Fibroblast of lung (primary cell): ENCODE measurements at regions not wholly inside any gene's neighbourhood (a gene's known extent, or its start where the extent isn't known, plus 50 kb on each side); places are given as distances from the start of the nearest gene placed in this dataset.
A peak's percentile ranks its signal among the peaks of the same experiment; 100 is the strongest.

Experiments
- DNase-seq, 2 donors: peaks; one replicate each; pipeline versions ENCODE4 v3.0.0 to v3.0.0-alpha.2; 2010; ENCODE audit warnings: low read depth in 2 of 2
- H2AFZ ChIP-seq: 2 replicates; pipeline ENCODE4 v1.5.1; 2012; ENCODE audit warnings: low read length, control low read depth, inconsistent platforms
- H3K27ac ChIP-seq: 2 replicates; pipeline ENCODE4 v1.5.1; 2011; ENCODE audit warnings: low read length, control low read depth; ENCODE audit not compliant: insufficient read depth
- H3K27me3 ChIP-seq: 2 replicates; pipeline ENCODE4 v1.5.1; 2011; ENCODE audit warnings: mild to moderate bottlenecking, low read length; ENCODE audit not compliant: control insufficient read depth, insufficient read depth
- H3K36me3 ChIP-seq: 2 replicates; pipeline ENCODE4 v1.5.1; 2011; ENCODE audit warnings: low read length; ENCODE audit not compliant: control insufficient read depth, insufficient read depth
- H3K4me1 ChIP-seq: 2 replicates; pipeline ENCODE4 v1.5.1; 2011; ENCODE audit warnings: low read length; ENCODE audit not compliant: control insufficient read depth, insufficient read depth; ENCODE audit errors: extremely low read depth
- H3K4me2 ChIP-seq: 2 replicates; pipeline ENCODE4 v1.5.1; 2011; ENCODE audit warnings: low read length, control low read depth; ENCODE audit not compliant: insufficient read depth; ENCODE audit errors: extremely low read depth
- H3K4me3 ChIP-seq, 4 experiments: fragments of 200-600 bp in 1 of 4; sonication (generic) in 1 of 4; replicated peaks in 1 of 4; 2 replicates each; pipeline ENCODE4 v1.5.1; 2011 to 2016; ENCODE audit warnings: low read length in 4 of 4, low read depth in 3 of 4, mild to moderate bottlenecking in 3 of 4, control low read depth in 2 of 4, inconsistent platforms in 1 of 4, mixed read lengths in 1 of 4; ENCODE audit not compliant: insufficient read depth in 1 of 4; ENCODE audit errors: control extremely low read depth in 1 of 4
- H3K79me2 ChIP-seq: 2 replicates; pipeline ENCODE4 v1.5.1; 2012; ENCODE audit warnings: mild to moderate bottlenecking, low read length, inconsistent platforms; ENCODE audit not compliant: control insufficient read depth, insufficient read depth
- H3K9ac ChIP-seq: 2 replicates; pipeline ENCODE4 v1.5.1; 2011; ENCODE audit warnings: mild to moderate bottlenecking, low read length, control low read depth; ENCODE audit not compliant: insufficient read depth
- H3K9me3 ChIP-seq: 2 replicates; pipeline ENCODE4 v1.5.1; 2012; ENCODE audit warnings: low read depth, low read length; ENCODE audit not compliant: control insufficient read depth, insufficient read depth
- H4K20me1 ChIP-seq: 2 replicates; pipeline ENCODE4 v1.5.1; 2011; ENCODE audit warnings: low read length; ENCODE audit not compliant: control insufficient read depth, insufficient read depth; ENCODE audit errors: extremely low read depth
- EZH2 ChIP-seq: IDR thresholded peaks from 2 replicates; pipeline ENCODE4 v1.5.1; 2012; ENCODE audit warnings: low read length, control low read depth, mild to moderate bottlenecking; ENCODE audit errors: missing control alignments
- TF ChIP-seq, protein P1 (sequence below), 2 donors: IDR thresholded peaks in 1 of 2; conservative IDR thresholded peaks in 1 of 2; 1 replicate in 1 of 2; 2 replicates in 1 of 2; pipeline ENCODE4 v1.5.1; 2011 to 2012; ENCODE audit warnings: low read length in 2 of 2, control low read depth in 1 of 2, inconsistent platforms in 1 of 2, low read depth in 1 of 2, mild to moderate bottlenecking in 1 of 2

DNA sequence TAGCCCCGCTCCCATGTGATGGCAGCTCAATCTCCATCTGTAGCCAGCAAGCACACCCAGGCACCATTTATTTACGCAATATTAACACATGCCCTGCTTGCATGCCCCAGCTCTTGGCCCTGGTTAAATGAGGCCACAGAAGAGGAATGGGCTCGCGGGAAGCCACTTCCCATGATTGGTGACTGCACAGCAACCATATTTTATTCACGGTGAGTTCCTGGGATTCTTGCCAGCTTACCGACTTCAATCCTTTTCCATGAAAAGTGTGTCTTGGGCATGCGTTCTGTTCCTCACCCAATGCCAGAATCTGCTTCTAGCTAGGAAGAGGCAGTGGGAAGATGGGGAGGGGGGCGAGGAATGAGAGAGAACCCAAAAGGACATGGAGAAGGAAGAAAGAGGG, 54.7 kb downstream of the PITPNM2 start:
- H3K9me3 ChIP-seq: no peaks in the 10 kb centered on the region
- TF ChIP-seq EZH2: no peak
- TF ChIP-seq, protein P1, sequence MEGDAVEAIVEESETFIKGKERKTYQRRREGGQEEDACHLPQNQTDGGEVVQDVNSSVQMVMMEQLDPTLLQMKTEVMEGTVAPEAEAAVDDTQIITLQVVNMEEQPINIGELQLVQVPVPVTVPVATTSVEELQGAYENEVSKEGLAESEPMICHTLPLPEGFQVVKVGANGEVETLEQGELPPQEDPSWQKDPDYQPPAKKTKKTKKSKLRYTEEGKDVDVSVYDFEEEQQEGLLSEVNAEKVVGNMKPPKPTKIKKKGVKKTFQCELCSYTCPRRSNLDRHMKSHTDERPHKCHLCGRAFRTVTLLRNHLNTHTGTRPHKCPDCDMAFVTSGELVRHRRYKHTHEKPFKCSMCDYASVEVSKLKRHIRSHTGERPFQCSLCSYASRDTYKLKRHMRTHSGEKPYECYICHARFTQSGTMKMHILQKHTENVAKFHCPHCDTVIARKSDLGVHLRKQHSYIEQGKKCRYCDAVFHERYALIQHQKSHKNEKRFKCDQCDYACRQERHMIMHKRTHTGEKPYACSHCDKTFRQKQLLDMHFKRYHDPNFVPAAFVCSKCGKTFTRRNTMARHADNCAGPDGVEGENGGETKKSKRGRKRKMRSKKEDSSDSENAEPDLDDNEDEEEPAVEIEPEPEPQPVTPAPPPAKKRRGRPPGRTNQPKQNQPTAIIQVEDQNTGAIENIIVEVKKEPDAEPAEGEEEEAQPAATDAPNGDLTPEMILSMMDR (conservative IDR thresholded peaks at IDR 0.05 in 1 of 2, IDR thresholded peaks at IDR 0.05 in 1 of 2; ENCODE audit: low read depth in 1 of 2, low read length in 2 of 2): no peak
- no peaks in the 10 kb centered on the region for H3K27me3 ChIP-seq
- no peak overlapping the region for H3K4me3 ChIP-seq
- H3K36me3 ChIP-seq: no peaks in the 10 kb centered on the region
- H2AFZ ChIP-seq: no peak overlapping the region
- no peak overlapping the region for H3K4me2 ChIP-seq
- no peaks in the 10 kb centered on the region for H3K79me2 ChIP-seq
- H4K20me1 ChIP-seq: no peaks in the 10 kb centered on the region
- H3K9ac ChIP-seq: no peak overlapping the region
- H3K27ac ChIP-seq: no peak overlapping the region
- peaks cover 27% of the 10 kb centered on the region for H3K4me1 ChIP-seq
- DNase-seq: peak in 1 of 2 donors; percentile 27

DNA sequence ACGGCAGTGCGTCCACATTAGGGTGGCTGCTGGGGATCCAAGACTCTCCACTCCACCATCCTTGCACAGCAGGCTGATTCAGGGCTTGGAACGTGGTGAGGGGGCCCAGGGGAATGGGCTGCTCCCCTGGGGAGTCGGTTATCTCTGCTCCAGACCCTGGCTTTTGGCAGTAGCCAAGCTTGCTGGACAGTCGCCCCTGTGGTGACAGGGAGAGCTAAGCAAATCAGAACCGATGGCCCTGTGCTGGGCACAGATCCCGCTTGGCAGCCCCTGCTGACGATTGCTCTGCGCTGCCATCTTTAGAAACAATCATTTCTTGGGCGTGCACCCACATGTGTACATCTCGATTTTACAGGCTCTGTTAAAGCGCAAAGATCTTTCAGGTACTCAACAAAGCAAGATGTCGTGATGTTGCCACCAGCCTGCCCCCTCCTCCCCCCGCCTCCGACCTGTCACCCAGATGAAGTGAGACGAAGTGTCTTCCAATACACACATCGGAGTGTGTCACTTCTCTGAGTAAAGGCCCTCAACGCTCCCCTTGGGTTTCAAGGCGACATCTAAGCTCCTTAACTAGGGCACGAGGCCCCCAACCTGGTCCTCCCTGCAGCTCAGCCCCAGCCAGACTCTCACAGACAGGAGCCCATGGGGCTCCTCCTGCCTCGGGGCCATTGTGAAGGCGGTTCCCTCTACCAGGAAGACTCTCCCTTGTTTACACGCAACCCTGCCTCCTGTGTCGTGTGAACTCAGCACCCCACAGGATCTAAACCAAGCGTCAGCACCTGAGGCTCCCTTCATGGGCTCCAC, 55.6 kb downstream of the PITPNM2 start:
- Histone ChIP-seq H3K4me3 (no peak overlapping the region), H3K9ac (no peak overlapping the region), H3K27ac (peak overlapping the region; percentile 49), H3K4me2 (peak overlapping the region; percentile 65), H3K79me2 (no peaks in the 10 kb centered on the region), H2AFZ (no peak overlapping the region), H4K20me1 (no peaks in the 10 kb centered on the region), H3K36me3 (no peaks in the 10 kb centered on the region), H3K27me3 (no peaks in the 10 kb centered on the region), H3K4me1 (peaks cover 27% of the 10 kb centered on the region), H3K9me3 (no peaks in the 10 kb centered on the region)
- TF ChIP-seq EZH2: no peak
- TF ChIP-seq, protein P1 (conservative IDR thresholded peaks at IDR 0.05 in 1 of 2, IDR thresholded peaks at IDR 0.05 in 1 of 2; ENCODE audit: low read depth in 1 of 2, low read length in 2 of 2): no peak
- DNase-seq: no peak

DNA sequence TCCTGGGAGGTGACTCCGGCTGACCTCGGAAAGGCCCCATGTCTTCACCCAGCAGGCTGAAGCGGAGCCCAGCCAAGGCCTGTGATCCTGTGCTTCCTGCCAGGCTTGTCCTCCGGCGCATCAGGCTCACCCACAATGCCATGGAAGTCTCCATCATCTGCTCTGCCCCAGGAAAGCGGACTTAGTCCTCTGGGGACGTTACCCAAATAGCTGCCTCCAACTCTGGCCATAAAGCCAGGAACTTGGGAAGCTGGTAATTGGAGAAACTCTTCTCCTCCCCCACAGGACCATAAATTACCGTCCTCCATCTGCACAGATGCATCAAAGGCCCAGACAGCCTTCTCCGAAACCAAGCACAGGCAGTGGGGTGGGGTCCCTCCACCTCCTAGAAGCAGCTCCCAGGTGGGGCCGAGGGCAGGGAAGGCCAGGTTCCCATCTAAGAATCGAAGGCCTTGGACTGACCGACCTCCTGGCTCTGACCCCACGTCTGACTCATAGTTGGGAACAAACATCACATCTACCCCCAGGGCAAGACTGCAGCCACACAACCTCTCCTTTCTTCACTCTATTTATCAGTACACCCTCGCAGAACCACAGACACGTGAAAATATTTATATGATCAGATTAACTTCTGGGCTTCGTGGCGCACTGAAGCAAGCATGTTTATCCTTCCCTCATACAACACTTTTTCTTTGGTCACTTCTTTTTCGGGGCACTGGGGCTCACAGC, 56.4 kb downstream of the PITPNM2 start:
- Histone ChIP-seq H3K36me3 (no peaks in the 10 kb centered on the region), H3K4me1 (peaks cover 28% of the 10 kb centered on the region), H3K79me2 (no peaks in the 10 kb centered on the region), H3K4me3 (no peak overlapping the region), H3K27me3 (no peaks in the 10 kb centered on the region), H3K9ac (no peak overlapping the region), H4K20me1 (no peaks in the 10 kb centered on the region), H3K27ac (peak overlapping the region; percentile 65), H2AFZ (no peak overlapping the region), H3K9me3 (no peaks in the 10 kb centered on the region), H3K4me2 (peak overlapping the region; percentile 65)
- DNase-seq: peak; percentile 72 to 91
- TF ChIP-seq, protein P1 (conservative IDR thresholded peaks at IDR 0.05 in 1 of 2, IDR thresholded peaks at IDR 0.05 in 1 of 2; ENCODE audit: low read depth in 1 of 2, low read length in 2 of 2): no peak
- TF ChIP-seq EZH2: no peak
